NAMALWA (cell line): ENCODE measurements at regions not wholly inside any gene's neighbourhood (a gene's known extent, or its start where the extent isn't known, plus 50 kb on each side); places are given as distances from the start of the nearest gene placed in this dataset.

ENCODE experiments used
- DNase-seq: peaks from one replicate; pipeline ENCODE4 v3.0.0-alpha.2; 2015; ENCODE audit warnings: low spot score

DNA sequence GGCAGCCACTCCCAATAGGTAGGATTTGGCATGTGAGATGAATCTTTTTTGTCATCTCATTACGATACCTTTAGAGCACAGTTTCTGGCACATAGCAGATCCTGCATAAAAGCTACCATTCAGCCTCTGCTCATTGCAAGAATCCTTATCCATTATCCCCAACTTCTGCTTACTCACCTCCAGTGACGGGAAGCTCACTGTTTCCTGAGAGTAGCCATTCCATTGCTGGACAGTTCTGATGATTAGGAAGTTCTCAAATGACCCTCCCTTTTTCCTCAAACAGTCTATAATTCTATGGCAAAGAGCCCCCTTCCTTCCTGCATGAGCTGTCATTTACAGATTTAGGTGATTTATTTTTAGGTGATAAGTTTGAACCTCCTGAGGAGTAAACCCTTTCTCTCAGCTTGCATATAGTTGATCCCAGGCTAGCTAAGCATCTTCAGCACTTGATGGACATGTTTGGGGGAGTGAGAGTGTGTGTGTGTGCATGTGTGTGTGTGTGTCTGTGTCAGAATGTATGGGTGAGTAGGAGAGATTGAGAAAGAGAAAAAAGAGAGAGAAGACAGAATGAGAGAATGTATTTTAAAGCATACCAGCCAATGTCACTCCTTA lies 109.7 kb downstream of the LSM3 start:
- DNase-seq: no peak

DNA sequence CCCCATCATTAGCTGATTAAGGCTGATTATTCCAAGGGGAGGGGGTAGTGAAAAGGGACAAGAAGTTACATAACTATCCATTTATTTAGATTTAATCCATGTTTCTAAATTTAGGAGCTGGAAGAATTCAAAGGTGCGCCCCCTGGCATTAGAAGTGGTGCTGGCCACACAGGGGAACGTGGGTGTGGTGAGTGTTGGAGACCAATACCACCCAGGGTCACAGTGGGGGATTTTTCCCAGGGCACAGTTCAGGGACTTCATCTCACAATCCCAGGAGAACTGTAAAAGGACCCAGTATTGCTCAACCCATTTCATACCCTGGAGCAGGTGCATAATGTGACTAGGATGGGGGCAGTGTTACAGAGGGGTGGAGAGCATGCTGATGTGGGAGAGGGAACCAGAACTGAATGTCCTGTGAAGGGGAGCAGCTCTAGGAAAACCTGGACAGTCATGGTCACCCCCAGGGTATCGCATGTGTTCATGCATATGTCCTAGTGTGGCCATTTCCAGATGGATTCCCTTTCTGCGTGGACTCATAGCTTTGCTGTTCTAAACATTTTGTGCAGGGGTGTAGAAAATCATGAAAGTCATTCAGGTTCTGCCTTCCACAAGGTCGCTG lies 110.3 kb downstream of the LSM3 start:
- DNase-seq: no peak

DNA sequence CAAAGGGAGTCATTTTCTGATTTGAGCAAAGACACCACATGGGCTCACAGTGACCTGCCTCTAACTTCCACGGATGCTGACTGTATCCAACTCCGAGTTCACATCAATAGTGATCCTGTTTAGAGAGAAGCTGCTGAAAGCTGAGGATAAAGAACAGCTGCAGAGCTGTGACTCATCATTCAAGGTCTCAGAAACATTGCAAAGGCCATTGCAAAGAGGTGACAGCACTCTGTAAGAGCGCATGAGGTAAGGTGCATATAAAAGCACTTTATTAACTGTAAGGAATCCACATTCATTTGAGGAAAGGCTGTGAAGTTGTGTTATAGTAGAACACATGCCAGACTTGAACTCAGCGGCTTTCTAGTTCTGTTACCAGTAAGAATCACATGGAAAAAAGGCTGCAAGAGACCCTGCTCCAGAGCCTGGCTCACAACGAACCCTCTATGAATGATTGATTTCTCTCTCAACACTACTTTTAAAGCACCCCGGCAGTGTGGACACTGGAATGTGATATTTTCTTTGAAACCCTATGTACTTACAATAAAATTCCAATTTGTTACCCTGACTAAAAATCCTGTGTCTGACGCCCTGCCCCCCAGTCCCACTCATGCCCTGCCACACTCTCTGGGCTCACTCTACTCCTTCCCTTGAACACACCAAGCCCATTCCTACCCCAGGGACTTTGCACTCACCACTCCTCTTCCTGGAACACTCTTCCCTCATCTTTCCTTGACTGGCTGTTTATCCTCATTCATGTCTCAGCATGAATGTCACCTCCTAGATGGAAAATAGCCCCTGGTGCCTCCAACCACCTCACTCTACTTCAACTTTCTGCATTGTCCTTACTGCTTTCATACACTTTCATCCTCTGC lies 111.2 kb downstream of the LSM3 start:
- DNase-seq: no peak

GRCh38 chr3:14290631-14291385 lies 111.6 kb upstream of the SLC6A6 start:
- DNase-seq: no peak

DNA sequence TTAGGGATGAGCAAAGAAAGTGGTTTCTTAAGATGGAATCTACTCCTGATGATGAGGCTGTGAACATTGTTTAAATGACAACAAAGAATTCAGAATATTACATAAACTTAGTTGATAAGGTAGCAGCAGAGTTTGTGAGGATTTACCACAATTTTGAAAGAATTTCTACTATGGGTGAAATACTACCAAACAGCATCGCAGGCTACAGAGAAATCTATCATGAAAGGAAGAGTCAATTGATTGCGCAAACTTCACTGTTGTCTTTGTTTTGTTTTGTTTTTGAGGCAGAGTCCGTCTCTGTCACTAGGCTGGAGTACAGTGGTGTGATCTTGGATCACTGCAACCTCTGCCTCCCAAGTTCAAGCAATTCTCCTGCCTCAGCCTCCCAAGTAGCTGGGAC lies 107.4 kb upstream of the SLC6A6 start:
- no peak for DNase-seq

- no peak for DNase-seq
Observed at GRCh38 chr3:14295801-14296200, 106.6 kb upstream of the SLC6A6 start.

DNA sequence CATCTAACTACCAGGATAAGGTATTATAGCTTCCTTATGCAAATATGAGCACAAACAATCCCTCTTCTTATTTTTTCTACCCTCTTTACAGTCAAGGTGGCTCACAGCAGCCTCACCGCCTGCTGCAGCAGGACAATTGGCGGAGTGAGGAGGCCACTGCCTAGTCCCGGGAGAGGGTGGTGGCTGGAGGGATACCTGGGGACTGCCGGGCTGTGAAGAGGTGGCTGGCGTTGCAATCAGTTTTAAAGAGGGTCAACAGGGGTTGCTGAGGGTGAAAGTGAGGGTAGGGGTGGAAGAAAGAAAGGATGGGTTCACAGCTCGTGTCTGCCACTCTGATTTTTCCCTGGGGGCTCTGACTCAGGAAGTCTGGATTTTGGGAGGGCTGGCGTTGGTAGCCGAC lies 105.1 kb upstream of the SLC6A6 start:
- DNase-seq: no peak

- DNase-seq: no peak
Observed at GRCh38 chr3:14297784-14298236, 104.6 kb upstream of the SLC6A6 start.

GRCh38 chr3:14298442-14298841 lies 104.0 kb upstream of the SLC6A6 start:
- no peak for DNase-seq

DNA sequence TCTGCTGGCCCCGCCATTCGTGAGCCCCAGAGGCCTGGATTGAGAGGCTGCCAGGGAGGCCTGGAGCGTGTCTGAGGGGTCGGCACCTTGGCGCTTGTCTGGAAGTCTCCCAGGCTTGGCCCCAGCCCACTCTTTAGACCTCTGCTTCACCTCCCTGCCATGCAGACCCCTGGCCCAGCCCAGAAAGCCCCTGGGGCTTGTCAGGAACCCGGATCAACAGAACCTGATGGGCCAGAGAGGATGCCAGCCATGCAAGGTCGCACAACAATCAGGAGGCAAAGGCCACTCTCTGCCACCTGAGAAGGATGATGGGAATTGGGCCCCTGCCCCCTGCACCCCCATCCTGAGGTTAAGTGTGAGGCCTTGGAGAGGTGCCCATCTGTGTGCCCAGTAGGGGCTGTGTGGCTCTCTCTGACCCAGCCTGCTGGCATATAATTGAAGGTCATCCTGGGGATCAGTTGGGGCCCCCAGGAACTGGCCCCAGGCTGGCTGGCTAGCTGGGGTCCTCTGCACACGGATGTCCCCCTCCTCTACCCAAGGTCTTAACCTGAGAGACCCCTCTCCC lies 103.3 kb upstream of the SLC6A6 start:
- DNase-seq: no peak

DNA sequence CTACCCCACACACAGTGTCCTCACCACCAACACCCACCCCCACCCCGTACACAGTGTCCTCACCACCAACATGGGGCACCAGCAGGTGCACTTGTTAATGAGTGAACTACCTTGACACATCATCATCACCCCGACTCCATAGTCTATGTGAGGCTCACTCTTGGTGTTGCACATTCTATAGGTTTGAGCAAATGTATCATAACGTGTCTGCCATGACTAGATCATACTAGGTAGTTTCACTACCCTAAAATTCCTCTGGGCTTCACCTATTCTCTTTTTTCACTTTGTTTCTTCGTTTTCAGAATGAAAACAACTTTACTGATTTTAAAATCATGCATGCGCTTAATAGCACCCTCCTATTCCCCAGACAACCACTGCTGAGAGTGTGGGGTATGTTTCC lies 102.6 kb upstream of the SLC6A6 start:
- DNase-seq: no peak

- no peak for DNase-seq
Observed at GRCh38 chr3:14300721-14301399, 101.5 kb upstream of the SLC6A6 start.

GRCh38 chr3:14301558-14301957 lies 100.8 kb upstream of the SLC6A6 start:
- DNase-seq: no peak

- no peak for DNase-seq
Observed at GRCh38 chr3:14303336-14304100, 98.9 kb upstream of the SLC6A6 start.

DNA sequence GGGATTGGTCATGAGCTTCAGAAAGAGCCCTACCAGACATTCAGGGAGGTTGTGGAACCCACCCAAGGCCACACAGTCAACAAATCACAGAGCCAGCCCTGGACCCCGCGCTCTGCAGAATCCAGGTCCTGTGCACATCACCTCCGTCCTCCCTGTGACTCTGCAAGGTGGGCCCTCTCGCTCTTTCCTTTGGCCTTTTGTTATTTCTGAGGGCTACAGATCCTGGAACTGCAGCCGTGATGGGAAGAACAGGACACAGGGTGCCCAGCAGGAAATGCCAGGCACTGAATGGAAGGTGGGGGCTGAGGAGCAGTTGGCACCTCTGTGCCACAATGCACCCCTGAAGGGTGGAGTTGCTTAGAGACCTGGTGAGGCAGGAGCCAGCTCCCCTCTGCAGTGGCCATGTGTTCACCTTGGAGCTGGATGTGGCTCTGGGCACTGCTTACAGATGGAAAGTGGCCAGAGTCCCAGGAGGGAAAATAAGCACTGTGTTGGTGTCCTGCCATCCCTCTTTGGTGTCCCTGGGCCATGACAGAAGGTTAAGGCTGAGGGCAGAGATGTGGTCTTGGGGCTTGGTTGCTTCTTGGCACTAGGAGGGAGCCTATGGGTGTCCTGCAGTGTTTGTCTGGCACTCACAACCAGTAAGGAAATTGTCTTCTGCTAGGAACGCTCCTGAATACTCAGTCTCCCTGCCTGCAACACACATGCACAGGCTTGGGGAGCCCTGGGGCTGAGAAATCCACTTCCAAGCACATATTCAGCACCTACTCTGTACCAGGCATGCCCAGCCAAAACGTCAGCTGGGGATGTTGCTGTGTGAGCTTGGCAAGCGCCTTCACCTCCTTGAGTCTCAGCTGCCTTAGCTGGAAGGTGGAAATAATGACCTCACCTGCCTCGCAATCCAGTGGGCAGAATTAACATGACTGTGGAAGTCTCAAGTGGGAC lies 98.0 kb upstream of the SLC6A6 start:
- no peak for DNase-seq

DNA sequence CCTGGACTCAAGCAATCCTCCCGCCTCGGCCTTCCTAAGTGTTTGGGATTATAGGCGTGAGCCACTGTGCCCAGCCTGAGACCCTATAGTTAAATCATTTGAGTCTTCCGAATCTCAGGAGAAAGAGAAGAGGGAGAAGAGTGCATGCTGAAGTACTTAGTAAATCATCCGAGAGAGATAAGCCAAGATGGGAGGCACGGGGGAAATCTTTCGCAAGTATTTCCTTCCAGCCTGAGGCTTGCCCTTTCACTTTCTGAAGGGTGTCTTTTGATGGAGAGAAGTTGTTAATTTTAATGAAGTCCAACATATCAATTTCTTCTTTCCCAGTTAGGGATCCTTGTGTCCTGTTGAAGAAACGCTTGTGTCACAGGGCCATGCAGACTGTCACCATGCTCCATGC lies 97.1 kb upstream of the SLC6A6 start:
- DNase-seq: no peak

DNA sequence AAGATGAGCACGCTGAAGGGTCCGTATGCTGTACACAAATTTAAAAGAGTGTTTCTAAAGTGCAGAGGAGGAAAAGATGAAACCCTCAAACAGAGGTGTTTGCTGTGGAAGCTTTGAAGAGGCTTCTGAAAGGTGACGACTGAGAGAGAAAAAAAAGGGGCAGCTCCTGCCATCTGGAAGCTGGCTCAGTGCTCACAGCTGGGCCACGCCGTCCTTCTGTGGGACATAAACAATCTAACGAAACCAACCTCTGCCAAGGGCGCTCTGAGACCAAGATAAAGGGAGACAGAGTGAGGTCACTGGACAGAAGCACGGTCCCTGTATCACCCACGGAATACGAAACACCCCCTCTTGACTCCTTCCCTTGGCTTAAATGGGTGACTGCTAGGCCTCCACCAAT lies 96.3 kb upstream of the SLC6A6 start:
- no peak for DNase-seq

- no peak for DNase-seq
Observed at GRCh38 chr3:14307656-14308302, 94.6 kb upstream of the SLC6A6 start.

DNA sequence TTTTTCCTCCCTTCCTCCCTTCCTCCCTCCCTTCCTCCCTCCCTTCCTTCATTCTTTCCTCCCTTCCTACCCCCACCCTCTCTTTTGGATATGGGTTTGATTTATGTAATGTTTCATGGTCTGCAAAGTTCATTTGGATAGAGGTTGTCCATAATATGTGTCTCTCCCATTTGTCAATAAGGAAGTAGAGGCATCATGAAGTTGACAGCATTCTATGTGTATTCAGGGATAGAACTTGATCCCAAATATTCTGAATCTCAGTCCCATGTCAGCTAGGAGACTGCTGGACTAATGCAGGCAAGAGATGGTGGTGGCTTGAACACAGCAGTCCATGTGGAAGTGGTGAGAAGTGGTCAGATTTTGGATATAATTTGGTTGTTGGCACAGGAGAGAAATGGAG lies 90.7 kb upstream of the SLC6A6 start:
- DNase-seq: no peak
